ENCODE measurements at regions not wholly inside any gene's neighbourhood (a gene's known extent, or its start where the extent isn't known, plus 50 kb on each side); places are given as distances from the start of the nearest gene placed in this dataset.

DNA sequence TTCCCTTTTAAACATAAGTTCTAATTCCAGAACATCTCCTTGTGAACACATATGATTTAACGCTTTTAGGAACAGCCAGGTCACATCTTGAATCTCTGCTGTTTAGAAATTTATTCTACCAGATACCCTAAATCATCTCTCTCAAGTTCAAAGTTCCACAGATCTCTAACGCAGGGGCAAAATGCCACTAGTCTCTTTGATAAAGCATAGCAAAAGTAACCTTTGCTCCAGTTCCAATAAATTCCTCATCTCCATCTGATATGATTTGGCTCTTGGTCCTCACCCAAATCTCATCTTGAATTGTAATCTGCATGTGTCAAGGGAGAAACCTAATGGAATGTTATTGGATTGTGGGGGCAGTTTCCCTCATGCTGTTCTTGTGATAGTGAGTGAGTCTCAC, 96.3 kb upstream of the PLEKHA5 start:
- peaks cover 22% of the 10 kb centered on the region for H3K9me3 Mint-ChIP-seq

DNA sequence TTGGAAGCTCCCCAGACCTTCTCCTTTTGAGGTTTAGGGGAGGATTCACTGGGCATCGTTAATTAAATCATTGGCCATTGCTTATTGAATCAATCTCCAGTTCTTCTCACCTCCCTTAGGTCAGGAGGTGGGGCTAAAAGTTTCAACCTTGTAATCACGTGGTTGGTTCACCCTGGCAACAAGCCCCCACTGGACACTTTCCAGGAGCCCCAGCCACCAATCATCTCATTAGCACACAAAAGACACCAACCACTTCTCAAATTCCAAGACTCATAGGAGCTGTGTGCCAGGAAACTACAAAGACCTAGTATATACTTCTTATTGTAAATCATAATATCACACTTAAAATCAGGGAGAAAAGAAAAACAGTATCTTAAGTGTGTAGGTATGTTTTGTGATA, 94.6 kb upstream of the PLEKHA5 start:
- H3K36me3 Mint-ChIP-seq (ENCODE audit: low read depth) = peaks cover 14% of the 10 kb centered on the region
- TF ChIP-seq, protein P1, sequence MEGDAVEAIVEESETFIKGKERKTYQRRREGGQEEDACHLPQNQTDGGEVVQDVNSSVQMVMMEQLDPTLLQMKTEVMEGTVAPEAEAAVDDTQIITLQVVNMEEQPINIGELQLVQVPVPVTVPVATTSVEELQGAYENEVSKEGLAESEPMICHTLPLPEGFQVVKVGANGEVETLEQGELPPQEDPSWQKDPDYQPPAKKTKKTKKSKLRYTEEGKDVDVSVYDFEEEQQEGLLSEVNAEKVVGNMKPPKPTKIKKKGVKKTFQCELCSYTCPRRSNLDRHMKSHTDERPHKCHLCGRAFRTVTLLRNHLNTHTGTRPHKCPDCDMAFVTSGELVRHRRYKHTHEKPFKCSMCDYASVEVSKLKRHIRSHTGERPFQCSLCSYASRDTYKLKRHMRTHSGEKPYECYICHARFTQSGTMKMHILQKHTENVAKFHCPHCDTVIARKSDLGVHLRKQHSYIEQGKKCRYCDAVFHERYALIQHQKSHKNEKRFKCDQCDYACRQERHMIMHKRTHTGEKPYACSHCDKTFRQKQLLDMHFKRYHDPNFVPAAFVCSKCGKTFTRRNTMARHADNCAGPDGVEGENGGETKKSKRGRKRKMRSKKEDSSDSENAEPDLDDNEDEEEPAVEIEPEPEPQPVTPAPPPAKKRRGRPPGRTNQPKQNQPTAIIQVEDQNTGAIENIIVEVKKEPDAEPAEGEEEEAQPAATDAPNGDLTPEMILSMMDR (conservative IDR thresholded peaks at IDR 0.05) = no peak
- H3K27ac Mint-ChIP-seq (ENCODE audit: unreplicated experiment) = no peak overlapping the region
- H3K4me1 Mint-ChIP-seq = peaks cover 6% of the 10 kb centered on the region
- H3K27me3 Mint-ChIP-seq (ENCODE audit: low read depth) = no peaks in the 10 kb centered on the region
- no peak for DNase-seq (ENCODE audit: low read depth, low spot score)
- peaks cover 25% of the 10 kb centered on the region for H3K9me3 Mint-ChIP-seq
- H3K4me3 Mint-ChIP-seq = no peak overlapping the region

More for the DNA sequence above, 96.3 kb upstream of the PLEKHA5 start:
- peaks cover 14% of the 10 kb centered on the region for H3K36me3 Mint-ChIP-seq (ENCODE audit: low read depth)
- no peak overlapping the region for H3K4me3 Mint-ChIP-seq
- H3K27ac Mint-ChIP-seq (ENCODE audit: unreplicated experiment) = no peak overlapping the region
- TF ChIP-seq, protein P1 (conservative IDR thresholded peaks at IDR 0.05) = no peak
- H3K4me1 Mint-ChIP-seq = peaks cover 6% of the 10 kb centered on the region
- no peak for DNase-seq (ENCODE audit: low read depth, low spot score)
- H3K27me3 Mint-ChIP-seq (ENCODE audit: low read depth) = no peaks in the 10 kb centered on the region

DNA sequence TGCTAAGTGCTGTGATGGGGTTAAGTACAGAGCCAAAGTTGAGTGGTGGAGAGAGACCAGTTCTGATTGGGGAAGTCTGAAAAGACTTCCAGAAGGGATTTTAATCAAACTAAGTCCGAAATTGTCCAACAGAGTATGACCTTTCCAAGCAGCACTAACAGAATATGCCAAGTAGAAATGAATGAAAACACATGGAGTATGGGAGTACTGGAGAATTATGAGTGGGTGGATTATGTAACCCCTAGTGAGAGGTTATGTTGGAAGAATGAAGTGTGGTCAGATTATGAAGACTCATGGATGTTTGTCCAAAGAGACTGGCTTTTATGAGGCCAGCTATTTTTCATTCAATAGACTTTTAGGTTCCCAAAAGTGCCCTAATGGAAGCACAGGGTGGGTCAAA, 94.0 kb upstream of the PLEKHA5 start:
- Mint-ChIP-seq H3K9me3 (peaks cover 25% of the 10 kb centered on the region), H3K4me1 (peaks cover 6% of the 10 kb centered on the region), H3K27ac (ENCODE audit: unreplicated experiment) (no peak overlapping the region), H3K36me3 (ENCODE audit: low read depth) (peaks cover 14% of the 10 kb centered on the region), H3K27me3 (ENCODE audit: low read depth) (no peaks in the 10 kb centered on the region), H3K4me3 (no peak overlapping the region)
- DNase-seq (ENCODE audit: low read depth, low spot score) = no peak
- TF ChIP-seq, protein P1 (conservative IDR thresholded peaks at IDR 0.05) = no peak

DNA sequence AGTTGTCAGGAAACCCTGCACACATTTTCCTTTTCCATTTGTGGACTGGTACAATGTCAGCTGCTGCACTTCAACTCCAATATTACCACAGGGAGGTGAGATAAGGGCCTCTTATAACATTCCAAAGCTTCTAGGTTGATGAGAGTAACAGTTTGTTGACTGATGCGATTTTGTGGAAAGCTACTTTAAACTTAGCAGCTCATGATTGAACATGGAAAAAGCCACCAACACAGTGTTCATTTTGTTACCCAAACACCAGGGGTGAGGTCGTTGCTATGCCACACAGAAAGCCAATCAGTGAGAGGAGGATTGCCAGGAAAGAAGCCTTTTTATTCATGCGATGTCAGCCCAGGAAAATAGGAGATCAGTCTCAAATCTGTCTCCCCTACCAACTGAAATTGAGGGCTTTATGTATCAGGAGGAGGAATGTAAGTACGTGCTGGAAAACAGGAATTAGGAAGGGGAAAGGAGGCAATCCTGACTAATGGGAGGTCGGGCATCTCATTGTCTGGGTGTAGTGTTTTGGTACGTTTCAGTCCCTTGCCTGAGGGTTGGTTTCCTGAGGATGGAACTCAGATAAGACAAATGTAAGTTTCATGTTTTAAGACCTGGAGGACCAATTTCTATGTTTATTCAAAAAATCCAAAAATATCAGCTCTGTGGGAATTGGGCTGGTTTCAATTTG, 92.7 kb upstream of the PLEKHA5 start:
- DNase-seq (ENCODE audit: low read depth, low spot score) = no peak
- Mint-ChIP-seq H3K4me3 (no peak overlapping the region), H3K27me3 (ENCODE audit: low read depth) (no peaks in the 10 kb centered on the region), H3K4me1 (peaks cover 6% of the 10 kb centered on the region), H3K9me3 (peaks cover 17% of the 10 kb centered on the region), H3K36me3 (ENCODE audit: low read depth) (peaks cover 11% of the 10 kb centered on the region), H3K27ac (ENCODE audit: unreplicated experiment) (no peak overlapping the region)
- TF ChIP-seq, protein P1 (conservative IDR thresholded peaks at IDR 0.05) = no peak

DNA sequence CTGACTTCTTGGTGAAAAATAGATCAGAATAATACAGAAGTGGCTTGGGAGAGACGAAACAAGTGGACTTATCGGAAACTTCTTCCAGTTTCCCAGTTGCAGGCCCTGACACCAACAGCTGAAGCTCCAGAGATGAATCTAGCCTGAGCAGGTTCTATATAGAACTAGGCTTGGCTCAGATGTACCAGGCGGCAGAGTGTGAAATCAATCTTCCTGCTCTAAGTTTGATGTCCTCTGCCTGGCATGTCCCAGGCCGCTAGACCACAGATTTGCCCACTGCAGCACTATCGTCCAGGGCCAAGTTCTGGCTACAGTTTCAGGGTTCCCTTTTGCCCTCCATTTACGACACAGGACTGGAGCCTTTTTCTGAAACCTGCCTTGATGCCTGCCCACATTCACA, 91.3 kb upstream of the PLEKHA5 start:
- Mint-ChIP-seq H3K9me3 (peaks cover 12% of the 10 kb centered on the region), H3K4me1 (peaks cover 6% of the 10 kb centered on the region), H3K27me3 (ENCODE audit: low read depth) (no peaks in the 10 kb centered on the region), H3K36me3 (ENCODE audit: low read depth) (peaks cover 5% of the 10 kb centered on the region), H3K27ac (ENCODE audit: unreplicated experiment) (no peak overlapping the region), H3K4me3 (no peak overlapping the region)
- TF ChIP-seq, protein P1 (conservative IDR thresholded peaks at IDR 0.05) = no peak
- no peak for DNase-seq (ENCODE audit: low read depth, low spot score)

All from neural crest cell (in vitro differentiated cells).